SK-N-SH treated with all-trans-retinoic acid at 6 μM for 48 hours (cell line): ENCODE measurements at regions not wholly inside any gene's neighbourhood (a gene's known extent, or its start where the extent isn't known, plus 50 kb on each side); places are given as distances from the start of the nearest gene placed in this dataset.

Source experiments
- ATAC-seq: fragments of 200-7000 bp; cut with Tn5 transposase; 3 replicates; pipeline ENCODE4 v1.9.1; 2020; ENCODE audit warnings: mild to moderate bottlenecking, moderate library complexity
- ARNTL ChIP-seq: fragments of 450-650 bp; formaldehyde crosslinking; IDR thresholded peaks from 2 replicates; pipeline ENCODE4 v1.5.0; 2020; ENCODE audit warnings: low read depth, mild to moderate bottlenecking, moderate library complexity, borderline replicate concordance
- BACH2 ChIP-seq: fragments of 250-450 bp; sonication (Bioruptor Pico); IDR thresholded peaks from 2 replicates; pipeline ENCODE4 v1.9.0; 2021; ENCODE audit warnings: mild to moderate bottlenecking, borderline replicate concordance
- CSDC2 ChIP-seq: fragments of 250-450 bp; sonication (Bioruptor Pico); IDR thresholded peaks from 2 replicates; pipeline ENCODE4 v1.5.0; 2020; ENCODE audit warnings: mild to moderate bottlenecking, moderate library complexity
- CSRNP3 ChIP-seq: fragments of 250-450 bp; sonication (Bioruptor Pico); IDR thresholded peaks from 2 replicates; pipeline ENCODE4 v1.5.1; 2021; ENCODE audit warnings: mild to moderate bottlenecking, moderate library complexity
- ESRRG ChIP-seq: fragments of 250-450 bp; sonication (Bioruptor Pico); IDR thresholded peaks from 2 replicates; pipeline ENCODE4 v1.6.1; 2021; ENCODE audit warnings: mild to moderate bottlenecking
- GLIS3 ChIP-seq: fragments of 250-450 bp; sonication (Bioruptor Pico); IDR thresholded peaks from 2 replicates; pipeline ENCODE4 v1.5.0; 2020; ENCODE audit warnings: mild to moderate bottlenecking, moderate library complexity
- ISL1 ChIP-seq: fragments of 250-450 bp; sonication (Bioruptor Pico); IDR thresholded peaks from 2 replicates; pipeline ENCODE4 v2.1.2; 2022; ENCODE audit warnings: mild to moderate bottlenecking, moderate library complexity
- OSR1 ChIP-seq: fragments of 250-450 bp; sonication (Bioruptor Pico); IDR thresholded peaks from 2 replicates; pipeline ENCODE4 v1.8.0; 2022; ENCODE audit warnings: moderate library complexity, mild to moderate bottlenecking, inconsistent platforms
- PATZ1 ChIP-seq: fragments of 250-450 bp; sonication (Bioruptor Pico); IDR thresholded peaks from 2 replicates; pipeline ENCODE4 v1.8.0; 2020; ENCODE audit warnings: mild to moderate bottlenecking, moderate library complexity, borderline replicate concordance
- PPARA ChIP-seq: fragments of 250-450 bp; sonication (Bioruptor Pico); IDR thresholded peaks from 2 replicates; pipeline ENCODE4 v1.5.0; 2020; ENCODE audit warnings: mild to moderate bottlenecking, borderline replicate concordance
- RARB ChIP-seq: fragments of 250-450 bp; sonication (Bioruptor Pico); IDR thresholded peaks from 2 replicates; pipeline ENCODE4 v1.8.0; 2021; ENCODE audit warnings: mild to moderate bottlenecking, moderate library complexity
- SNAI2 ChIP-seq: fragments of 250-450 bp; sonication (Bioruptor Pico); IDR thresholded peaks from 2 replicates; pipeline ENCODE4 v1.5.0; 2020; ENCODE audit warnings: mild to moderate bottlenecking, moderate library complexity
- TCF4 ChIP-seq: fragments of 250-450 bp; sonication (Bioruptor Pico); IDR thresholded peaks from 2 replicates; pipeline ENCODE4 v1.8.0; 2021; ENCODE audit warnings: mild to moderate bottlenecking, moderate library complexity, borderline replicate concordance
- TSHZ2 ChIP-seq: fragments of 250-450 bp; sonication (Bioruptor Pico); IDR thresholded peaks from 2 replicates; pipeline ENCODE4 v1.5.0; 2020; ENCODE audit warnings: mild to moderate bottlenecking, moderate library complexity
- ZC3H10 ChIP-seq: fragments of 250-450 bp; sonication (Bioruptor Pico); IDR thresholded peaks from 2 replicates; pipeline ENCODE4 v1.5.1; 2021; ENCODE audit warnings: mild to moderate bottlenecking, moderate library complexity
- ZFP3 ChIP-seq: fragments of 250-450 bp; sonication (Bioruptor Pico); IDR thresholded peaks from 2 replicates; pipeline ENCODE4 v1.5.0; 2020; ENCODE audit warnings: mild to moderate bottlenecking, moderate library complexity
- ZNF565 ChIP-seq: fragments of 450-650 bp; formaldehyde crosslinking; conservative IDR thresholded peaks from 2 replicates; pipeline ENCODE4 v1.5.0; 2020; ENCODE audit warnings: low read depth, mild to moderate bottlenecking, moderate library complexity
- ZNF70 ChIP-seq: fragments of 450-650 bp; formaldehyde crosslinking; IDR thresholded peaks from 2 replicates; pipeline ENCODE4 v1.5.0; 2020; ENCODE audit warnings: mild to moderate bottlenecking, moderate library complexity
- ZNF8 ChIP-seq: fragments of 450-650 bp; formaldehyde crosslinking; IDR thresholded peaks from 2 replicates; pipeline ENCODE4 v1.5.0; 2020; ENCODE audit warnings: mild to moderate bottlenecking, moderate library complexity

- TF ChIP-seq ZNF565 (CRISPR knock-in tag): no peak
Measured at GRCh38 chr15:69576035-69576526, 123.5 kb downstream of the RPLP1 start (continued).

- ATAC-seq: no peak
- TF ChIP-seq CSRNP3 (CRISPR knock-in tag) (no peak), CSDC2 (no peak)
Measured at GRCh38 chr15:69576948-69577351, 124.3 kb downstream of the RPLP1 start.

- no peak for ATAC-seq
- no peak for TF ChIP-seq SNAI2 (CRISPR knock-in tag)
- TF ChIP-seq PPARA (CRISPR knock-in tag): no peak
- TF ChIP-seq ZNF8: no peak
- TF ChIP-seq CSRNP3 (CRISPR knock-in tag): no peak
- no peak for TF ChIP-seq RARB (CRISPR knock-in tag)
- TF ChIP-seq TCF4: no peak
- TF ChIP-seq ISL1: no peak
- TF ChIP-seq PATZ1 (CRISPR knock-in tag): no peak
- no peak for TF ChIP-seq ZFP3 (CRISPR knock-in tag)
- TF ChIP-seq ZNF70 (CRISPR knock-in tag): no peak
- TF ChIP-seq ZNF565 (CRISPR knock-in tag): no peak
- TF ChIP-seq ESRRG: no peak
- no peak for TF ChIP-seq ARNTL (CRISPR knock-in tag)
- no peak for TF ChIP-seq CSDC2
- no peak for TF ChIP-seq TSHZ2 (CRISPR knock-in tag)
- no peak for TF ChIP-seq BACH2 (CRISPR knock-in tag)
Measured at GRCh38 chr15:69577397-69577796, 124.8 kb downstream of the RPLP1 start.

- ATAC-seq: no peak
- TF ChIP-seq ARNTL (CRISPR knock-in tag) (no peak), PPARA (CRISPR knock-in tag) (no peak), CSDC2 (no peak), GLIS3 (CRISPR knock-in tag) (no peak), ZNF8 (no peak), BACH2 (CRISPR knock-in tag) (no peak), ESRRG (no peak), ZC3H10 (no peak)
Measured at GRCh38 chr15:69578252-69578651, 125.6 kb downstream of the RPLP1 start.

GRCh38 chr15:69578787-69579583, 126.4 kb downstream of the RPLP1 start:
- TF ChIP-seq ESRRG: no peak
- no peak for TF ChIP-seq SNAI2 (CRISPR knock-in tag)
- no peak for TF ChIP-seq OSR1 (CRISPR knock-in tag)
- TF ChIP-seq ZC3H10: no peak
- no peak for TF ChIP-seq ZNF565 (CRISPR knock-in tag)
- no peak for TF ChIP-seq CSDC2
- no peak for ATAC-seq
